GM18858 (cell line): ENCODE measurements at regions not wholly inside any gene's neighbourhood (a gene's known extent, or its start where the extent isn't known, plus 50 kb on each side); places are given as distances from the start of the nearest gene placed in this dataset.
"Not testable (repeated sequence)": the region's sequence is repeated elsewhere in the genome, so short reads cannot be mapped to it uniquely, and the experiment has no call there.

Source experiments
- ATAC-seq: cut with Tn5 transposase; IDR thresholded peaks from one replicate; pipeline ENCODE4 v1.9.1; 2021; ENCODE audit not compliant: unreplicated experiment

DNA sequence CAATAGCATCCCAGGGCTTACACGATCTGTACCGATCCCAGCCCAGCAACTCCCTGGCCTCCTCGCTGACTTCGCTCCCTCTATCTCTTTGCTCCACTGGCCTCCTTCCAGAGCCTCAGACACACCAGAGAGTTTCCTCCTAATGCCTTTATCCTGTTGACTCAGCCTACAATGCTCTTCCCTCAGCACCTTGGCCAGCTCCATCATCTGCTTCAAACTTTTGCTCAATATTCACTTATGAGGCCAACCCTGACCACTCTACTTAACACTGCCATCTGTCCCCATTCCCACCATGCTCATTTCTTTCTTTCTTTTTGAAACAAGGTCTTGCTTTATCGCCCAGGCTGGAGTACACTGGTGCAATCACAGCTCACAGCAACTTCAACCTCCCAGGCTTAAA lies 180.9 kb downstream of the CEP170 start:
- not testable (repeated sequence) for ATAC-seq

DNA sequence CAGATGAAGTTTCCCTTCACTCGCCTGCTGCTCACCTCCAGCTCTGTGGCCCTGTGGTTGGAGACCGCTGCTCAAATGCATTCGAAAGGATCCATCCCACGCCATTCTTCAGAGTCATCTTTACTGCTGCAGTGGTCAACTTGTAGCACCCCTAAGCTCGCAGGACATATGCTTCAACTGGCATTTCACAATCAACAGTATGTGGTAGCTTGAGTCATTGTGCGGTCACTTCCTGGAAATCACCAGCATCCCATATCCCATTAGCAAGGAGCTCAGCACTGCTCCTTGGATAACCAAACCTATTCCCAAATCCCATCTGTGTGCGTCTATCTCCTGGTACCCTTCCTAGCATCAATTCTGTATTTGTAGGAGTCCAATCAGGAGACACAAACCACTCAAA lies 188.0 kb downstream of the CEP170 start:
- ATAC-seq: not testable (repeated sequence)

DNA sequence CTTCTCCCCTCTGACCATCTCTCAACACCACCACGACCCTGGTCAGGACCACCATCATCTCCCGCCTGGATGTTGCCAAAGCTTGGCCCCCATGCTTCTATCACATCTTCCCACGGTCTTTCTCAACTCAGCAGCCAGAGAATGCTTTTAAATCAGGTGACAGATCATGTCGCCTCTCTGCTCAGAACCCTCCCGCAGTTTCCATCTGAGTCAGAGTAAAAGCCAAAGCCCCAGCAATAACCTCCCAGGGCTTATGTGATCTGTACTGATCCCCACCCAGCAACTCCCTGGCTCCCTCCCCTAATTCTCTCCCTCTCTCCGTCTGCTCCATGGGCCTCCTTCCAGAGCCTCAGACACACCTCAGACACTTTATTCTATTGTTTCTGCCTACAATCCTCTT lies 193.1 kb downstream of the CEP170 start:
- not testable (repeated sequence) for ATAC-seq

DNA sequence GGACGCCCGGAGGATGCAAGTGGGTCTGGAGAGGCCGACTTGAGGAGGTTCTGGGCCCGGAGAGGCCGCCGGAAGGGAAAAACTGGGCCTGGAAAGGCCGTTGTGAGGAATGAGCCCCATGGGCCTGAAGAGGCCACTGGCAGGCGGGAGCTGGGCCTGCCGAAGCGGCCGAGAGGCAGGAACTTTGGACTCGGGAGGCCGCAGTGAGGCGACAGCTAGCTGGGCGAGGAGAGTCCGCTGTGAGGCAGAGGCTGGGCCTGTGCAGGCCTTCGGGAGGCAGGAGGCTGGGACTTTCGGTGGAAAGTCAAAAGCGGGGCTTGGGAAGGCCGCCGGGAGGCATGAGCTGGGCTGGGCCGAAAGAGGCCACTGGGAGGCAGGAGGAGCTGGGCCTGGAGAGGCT lies 199.6 kb downstream of the CEP170 start:
- not testable (repeated sequence) for ATAC-seq

DNA sequence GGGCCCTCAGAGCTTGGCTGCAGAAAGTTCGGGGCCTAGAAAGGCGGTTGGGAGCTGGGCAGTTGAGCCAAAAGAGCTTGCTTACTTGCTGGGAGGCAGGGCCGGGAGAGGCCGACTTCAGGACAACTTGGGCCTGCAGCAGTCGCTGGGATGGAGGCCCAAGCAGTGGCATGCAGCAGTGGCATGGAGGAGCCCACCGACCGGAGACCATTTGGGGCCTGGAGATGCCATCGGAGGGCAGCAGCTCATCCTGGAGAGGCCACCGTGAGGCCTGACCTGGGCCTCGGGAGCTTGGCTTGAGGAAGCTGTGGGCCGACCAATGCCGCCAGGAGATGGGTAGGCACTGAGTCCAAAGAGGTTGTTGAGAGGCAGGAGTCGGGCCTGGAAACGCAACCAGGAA lies 200.0 kb downstream of the CEP170 start:
- not testable (repeated sequence) for ATAC-seq

DNA sequence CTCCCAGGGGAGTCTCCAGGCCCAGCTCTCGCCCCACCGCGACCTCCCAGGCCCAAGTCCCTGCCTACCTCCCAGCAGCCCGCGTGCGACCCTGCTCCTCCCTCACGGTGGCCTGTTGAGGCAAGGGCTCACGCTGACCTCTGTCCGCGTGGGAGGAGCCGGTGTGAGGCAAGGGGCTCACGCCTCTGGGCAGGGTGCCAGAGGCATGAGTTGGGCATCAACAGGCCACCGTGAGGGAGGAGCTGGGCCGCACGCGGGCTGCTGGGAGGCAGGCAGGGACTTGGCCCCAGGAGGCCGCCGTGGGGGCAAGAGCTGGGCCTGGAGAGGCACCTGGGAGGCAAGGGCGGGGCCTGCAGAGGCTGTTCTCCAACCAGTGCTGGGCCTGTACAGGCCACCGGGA lies 200.4 kb downstream of the CEP170 start:
- ATAC-seq: not testable (repeated sequence)

DNA sequence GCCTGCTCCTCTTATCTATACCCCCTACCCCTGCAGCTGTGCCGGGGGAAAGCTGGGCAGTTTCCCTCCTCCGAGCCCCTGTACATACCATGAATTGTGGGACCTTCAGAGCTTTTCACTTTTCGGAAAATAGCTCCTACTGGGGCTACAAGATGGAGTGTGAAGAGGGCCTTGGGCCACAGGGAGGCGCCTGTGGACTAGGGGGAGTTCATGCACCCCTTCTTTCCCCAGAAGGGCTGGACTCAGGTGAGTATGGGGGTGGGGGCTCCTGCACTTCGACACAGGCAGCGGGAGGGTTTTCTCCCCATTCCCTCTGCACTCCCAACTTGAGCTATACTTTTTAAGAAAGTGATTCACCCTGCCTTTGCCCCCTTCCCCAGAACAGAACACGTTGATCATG lies 202.0 kb downstream of the CEP170 start:
- ATAC-seq: not testable (repeated sequence)

DNA sequence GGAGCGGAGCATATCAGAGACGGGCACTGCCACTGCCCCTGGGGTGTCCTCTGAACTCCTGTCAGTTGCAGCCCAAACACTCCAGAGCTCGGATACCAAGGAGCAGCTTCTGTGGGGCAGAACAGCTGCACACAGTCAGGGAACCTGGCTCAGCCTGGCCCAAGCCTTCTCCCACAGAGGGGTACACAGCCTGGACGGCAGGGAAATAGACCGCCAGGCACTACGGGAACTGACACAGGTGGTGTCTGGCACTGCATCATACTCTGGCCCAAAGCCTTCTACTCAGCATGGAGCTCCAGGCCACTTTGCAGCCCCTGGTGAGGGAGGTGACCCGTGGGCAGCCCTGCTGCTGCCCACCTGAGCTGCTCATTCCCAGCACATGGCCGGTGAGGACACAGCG lies 204.5 kb downstream of the CEP170 start:
- ATAC-seq: not testable (repeated sequence)

DNA sequence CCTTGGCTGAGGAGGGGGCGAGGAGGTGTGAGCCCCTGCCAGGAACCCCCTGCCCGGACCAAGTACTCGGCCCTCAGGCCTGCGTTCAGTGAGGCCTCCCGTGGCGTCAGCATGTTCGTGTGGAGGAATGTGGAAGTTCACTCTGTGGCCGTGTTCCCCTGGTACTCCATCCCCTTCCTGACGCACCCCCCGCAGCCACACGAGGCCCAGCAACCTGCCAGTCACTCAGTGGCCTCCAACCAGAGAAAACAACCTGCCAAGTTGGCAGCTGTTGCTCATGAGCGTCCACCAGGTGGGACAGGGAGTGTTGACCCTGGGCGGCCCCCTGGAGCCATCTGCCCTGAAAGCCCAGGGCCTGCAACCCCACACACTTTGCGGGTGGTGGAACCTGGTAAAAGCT lies 205.4 kb downstream of the CEP170 start:
- not testable (repeated sequence) for ATAC-seq

DNA sequence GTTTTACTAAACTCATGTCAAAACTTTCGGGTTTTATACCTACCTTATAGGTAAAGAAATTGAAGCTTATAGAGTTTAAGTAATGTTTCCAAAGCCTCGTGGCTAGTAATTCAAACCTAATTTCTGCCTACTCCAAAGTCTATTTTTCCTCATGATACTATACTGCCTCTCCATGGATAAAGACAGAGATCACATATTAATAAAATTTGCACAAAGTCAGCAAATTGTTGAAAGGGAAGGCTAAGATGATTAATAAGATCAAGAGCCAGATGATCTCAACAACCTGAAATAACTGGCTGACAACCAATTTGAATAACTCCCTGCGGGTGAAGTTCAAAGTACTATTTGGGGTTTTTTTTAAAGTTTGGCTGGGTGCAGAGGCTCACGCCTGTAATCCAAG lies 233.7 kb downstream of the CEP170 start:
- ATAC-seq: not testable (repeated sequence)

DNA sequence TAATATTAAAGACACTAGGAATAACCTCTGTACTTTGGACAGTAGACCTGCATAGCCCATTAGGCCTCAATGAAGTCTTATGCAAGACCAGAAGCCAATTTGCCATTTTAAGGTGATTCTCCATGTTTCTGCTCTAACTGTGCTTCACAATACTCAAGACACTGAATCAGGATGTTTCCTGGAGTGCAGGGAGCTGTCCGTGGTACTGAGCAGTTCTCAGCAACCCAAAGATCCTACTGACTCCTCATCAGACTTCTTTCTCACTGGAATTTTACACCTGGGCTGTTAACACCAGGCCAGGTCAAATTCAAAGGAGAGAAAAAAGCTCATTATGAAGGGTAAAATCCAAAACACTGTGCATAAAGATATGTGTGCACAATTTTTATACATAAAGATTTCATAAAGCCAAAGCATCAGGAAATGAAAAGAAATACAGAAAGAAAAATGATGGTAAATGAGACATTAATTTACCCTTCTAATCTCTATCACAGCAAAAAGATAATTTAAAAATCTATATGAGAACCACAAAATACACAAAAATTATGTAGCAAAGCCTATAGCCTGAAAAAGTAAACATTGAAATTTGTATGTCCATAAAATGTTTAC lies 235.9 kb downstream of the CEP170 start:
- not testable (repeated sequence) for ATAC-seq

DNA sequence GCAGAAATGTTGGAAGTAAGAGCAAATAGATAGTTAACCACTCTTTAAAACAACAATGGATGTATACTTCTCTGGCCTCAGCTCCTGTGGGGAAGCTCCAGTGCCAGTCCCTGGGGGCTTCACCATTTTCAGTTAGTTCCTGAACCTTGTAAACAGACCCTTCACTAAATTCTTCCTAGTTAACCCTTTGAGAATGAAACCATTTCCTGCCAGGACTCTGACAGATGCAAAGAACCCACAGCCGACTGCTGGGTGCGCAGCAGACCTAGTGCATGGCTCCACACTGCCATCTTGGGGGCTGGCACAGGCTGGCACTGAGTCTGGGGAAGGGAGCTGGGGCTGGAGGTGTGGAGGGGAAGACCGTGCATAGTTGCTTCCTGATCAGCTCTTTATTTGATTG lies 244.4 kb downstream of the CEP170 start:
- not testable (repeated sequence) for ATAC-seq

DNA sequence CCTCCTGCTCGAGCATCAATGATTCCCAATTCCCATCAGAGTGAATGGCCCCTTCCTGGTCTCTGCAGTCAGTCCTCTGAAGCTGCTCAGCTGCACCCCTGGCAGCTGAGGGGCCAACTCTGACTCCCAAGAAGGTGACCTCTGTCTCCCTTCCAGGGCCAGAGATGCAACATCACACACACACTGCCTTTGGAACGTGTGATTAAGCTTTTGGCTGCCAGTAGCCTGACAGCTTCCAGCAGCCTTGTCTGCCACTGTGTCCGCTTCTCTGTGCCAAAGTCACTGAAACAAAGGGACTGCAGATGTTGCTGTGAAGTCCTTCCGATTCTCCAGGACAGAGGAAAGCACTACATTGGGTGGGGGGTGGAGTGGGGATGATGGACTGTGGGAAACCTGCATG lies 254.1 kb downstream of the CEP170 start:
- not testable (repeated sequence) for ATAC-seq

DNA sequence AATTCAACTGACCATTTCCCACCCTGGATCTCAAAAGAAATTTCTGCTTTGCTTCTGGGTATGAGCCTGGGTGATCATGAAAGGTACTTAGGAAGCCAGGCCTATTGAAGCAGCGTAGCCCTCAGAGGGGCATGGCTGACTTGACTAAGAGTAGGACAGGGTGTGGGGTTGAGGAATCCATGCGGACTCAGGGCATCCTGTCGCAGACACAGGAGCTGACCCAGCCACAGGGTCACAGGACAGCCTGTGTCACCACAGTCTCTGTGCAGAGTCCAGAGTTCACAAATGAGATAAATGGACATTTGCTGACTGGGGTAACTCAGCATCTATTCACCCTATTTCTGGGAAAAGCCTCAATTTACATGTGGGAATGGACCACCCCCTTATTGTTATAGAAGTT lies 262.3 kb downstream of the CEP170 start:
- not testable (repeated sequence) for ATAC-seq

DNA sequence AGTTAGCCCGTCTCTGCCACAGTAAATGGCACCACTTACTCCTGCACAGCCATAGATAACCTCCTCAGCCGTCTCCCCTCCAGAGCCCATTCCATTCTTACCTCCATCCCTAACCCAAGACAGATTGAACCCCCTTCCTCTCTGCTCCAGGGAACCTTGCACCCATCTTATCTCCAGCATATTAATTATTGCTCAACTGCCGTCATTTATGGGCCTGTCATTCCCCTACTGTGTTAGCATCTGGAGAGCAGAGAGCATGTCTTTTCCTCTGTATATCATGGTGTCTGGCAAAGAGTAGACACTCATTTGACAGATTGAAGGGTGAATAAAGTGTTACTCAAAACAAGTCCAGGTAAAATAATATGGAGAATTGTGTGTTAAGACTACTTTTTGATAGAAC lies 270.0 kb downstream of the CEP170 start:
- not testable (repeated sequence) for ATAC-seq

DNA sequence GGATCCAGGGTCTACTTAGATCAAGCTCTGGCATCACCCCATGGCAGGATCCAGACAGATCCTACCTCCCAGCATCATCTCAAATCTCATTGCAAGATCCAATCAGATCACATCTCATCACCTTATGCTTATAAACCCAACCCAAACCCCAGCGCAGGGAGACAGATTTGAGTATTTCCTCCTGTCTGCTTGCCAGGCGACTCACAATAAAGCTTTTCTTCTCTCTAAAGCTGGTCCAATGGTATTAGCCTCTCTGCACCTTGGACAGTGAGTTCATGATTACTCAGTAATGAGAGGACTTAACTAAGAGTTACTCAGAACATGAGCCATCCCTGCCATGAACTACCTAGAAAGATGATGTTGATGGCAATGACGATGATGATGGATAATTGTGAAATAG lies 281.7 kb downstream of the CEP170 start:
- ATAC-seq: not testable (repeated sequence)

DNA sequence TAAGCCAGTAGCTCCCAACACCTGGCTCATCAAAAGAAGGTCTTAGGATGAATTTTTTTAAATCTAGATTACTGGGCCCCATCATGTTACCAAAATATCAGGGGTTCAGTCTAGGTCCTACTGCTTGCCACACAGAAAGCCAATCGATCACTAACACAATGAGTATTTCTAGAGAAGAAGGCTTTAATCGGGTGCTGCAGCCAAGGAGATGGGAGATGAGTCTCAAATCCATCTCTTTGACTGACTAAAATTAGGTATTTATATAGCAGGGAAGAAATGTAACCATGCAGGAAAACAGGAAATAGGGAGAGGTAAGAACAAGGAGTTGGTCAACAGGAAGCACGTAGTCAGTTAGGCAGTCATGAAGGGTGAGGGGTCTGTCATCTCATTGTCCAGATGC lies 288.2 kb downstream of the CEP170 start:
- ATAC-seq: no peak

DNA sequence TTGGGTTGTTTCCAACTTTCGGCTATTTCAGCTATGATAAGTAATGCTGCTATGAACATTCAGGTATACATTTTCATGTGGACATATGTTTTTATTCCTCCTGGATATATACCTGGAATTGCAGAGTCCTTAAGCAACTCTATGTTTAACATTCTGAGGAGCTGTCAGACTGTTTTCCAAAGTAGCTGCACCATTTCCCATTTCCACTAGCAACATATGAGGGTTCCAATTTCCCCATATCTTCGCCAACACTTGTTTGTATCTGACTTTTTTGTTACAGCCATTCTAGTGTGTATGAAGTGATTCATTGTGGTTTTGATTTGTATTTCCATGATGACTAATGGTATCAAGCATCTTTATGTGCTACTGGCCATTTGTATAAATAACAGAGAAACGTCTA lies 295.7 kb downstream of the CEP170 start:
- ATAC-seq: not testable (repeated sequence)

DNA sequence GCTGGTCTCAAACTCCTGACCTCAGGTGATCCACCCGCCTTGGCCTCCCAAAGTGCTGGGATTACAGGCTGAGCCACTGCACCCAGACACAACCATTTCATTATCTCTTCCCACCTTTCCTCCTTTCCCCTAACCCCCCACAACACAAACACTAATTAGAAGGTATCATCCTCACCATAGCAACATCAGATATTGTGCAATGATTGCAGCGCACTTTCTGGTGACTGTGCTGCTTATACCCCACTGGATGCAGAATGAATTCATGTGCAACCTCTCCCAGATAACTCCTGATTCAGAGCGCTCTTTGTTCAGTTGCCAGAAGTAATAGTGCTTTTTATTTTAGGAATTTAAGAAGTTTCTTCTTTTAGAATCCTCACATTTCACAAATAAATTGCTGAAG lies 300.1 kb downstream of the CEP170 start:
- ATAC-seq: not testable (repeated sequence)

DNA sequence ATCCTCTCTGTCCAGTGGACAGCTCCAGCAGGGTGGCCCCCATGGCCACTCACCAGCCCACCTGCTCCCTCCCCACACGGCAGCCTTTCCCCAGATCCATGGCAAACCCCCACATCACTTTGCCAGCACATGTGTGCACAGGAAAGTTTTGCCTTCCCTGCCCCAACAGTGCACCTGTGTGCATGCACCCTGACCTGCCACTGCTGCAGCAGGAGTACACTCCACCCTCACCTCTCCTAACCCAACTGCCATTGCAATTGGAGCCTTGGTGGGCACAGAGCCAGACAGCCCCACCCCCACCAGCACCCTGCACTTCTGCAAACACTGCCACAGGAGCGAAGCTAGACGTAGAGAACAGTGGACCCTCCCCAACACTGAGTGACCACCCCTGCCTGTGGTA lies 308.9 kb downstream of the CEP170 start:
- no peak for ATAC-seq

DNA sequence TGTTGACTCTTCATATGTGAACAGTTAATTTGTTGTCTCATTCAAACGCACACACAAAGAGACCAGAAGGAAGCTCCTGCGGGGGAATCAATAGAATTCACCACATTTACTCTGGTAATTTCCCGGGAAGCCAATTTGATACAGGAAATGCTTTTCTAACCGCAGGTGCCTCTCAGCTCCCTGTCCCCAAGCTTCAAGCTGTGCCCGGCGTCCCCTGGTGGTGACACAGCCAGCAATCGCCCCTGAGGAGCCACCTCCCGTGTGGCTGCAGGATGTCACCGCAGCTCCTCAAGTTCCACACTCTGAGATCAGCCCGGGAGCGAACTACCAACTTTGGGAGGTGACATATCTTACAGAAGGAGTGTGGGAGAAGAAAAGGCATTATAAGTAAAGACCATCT lies 318.4 kb downstream of the CEP170 start:
- not testable (repeated sequence) for ATAC-seq

DNA sequence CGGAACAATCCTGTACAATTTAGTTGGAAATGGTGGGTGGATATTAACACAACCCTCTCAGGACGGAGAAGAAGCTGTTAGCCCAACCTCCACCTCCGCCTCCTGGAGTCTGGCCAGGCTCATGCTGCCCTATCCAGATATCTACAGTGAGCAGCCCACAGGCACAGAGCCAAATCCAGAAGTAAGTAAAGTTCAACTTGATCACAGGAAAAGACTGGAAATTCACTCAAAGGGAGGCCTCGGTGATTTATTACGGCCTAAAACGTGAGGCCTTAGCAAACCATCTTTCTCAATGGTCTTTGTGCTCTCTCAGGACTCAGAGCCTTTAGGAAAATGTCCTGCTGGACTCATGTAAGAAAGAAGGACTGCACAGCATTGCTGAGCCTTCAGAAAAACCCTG lies 330.4 kb downstream of the CEP170 start:
- ATAC-seq: not testable (repeated sequence)

DNA sequence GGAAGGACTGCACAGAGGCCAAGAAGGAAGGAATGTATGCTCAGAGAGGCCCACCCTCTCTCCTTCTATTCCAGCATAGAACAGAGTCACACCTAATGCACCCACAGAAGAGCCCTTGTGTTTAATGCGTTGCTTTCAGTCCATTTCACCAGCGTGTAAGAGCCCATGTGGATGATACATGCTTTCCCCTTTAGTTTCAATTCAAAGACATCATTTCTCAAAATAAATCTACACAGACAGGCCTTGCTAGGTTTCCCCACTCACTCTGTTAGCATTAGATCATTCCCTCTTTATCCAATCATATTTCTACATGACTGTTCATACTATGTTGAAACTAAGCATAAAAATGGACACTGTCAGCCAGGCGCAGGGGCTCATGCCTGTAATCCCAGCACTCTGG lies 331.5 kb downstream of the CEP170 start:
- not testable (repeated sequence) for ATAC-seq
